ENCODE measurements at regions not wholly inside any gene's neighbourhood (a gene's known extent, or its start where the extent isn't known, plus 50 kb on each side); places are given as distances from the start of the nearest gene placed in this dataset.

- DNase-seq, result no peak
Measured at GRCh38 chr2:171217330-171217729, 56.6 kb upstream of the TLK1 start.

GRCh38 chr2:171216631-171217030, 55.9 kb upstream of the TLK1 start:
- no peak for DNase-seq

DNA sequence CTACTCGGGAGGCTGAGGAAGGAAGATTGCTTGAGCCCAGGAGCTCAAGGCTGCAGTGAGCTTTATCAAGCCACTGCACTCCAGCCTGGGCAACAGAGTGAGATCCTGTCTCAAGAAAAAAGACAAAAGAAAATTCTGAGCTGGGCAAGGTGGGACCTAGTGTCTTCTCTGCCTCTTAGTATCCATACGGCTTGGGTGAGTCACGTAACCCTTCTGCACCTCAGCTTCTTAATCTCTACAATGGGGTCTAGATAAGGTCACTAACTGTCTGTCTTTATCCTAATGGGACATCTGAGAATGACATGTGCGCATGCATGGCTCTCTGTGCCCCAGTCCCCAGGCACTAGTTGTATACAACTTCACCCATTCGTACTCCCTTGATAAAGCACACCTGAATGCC, 53.4 kb upstream of the TLK1 start:
- no peak for DNase-seq

DNA sequence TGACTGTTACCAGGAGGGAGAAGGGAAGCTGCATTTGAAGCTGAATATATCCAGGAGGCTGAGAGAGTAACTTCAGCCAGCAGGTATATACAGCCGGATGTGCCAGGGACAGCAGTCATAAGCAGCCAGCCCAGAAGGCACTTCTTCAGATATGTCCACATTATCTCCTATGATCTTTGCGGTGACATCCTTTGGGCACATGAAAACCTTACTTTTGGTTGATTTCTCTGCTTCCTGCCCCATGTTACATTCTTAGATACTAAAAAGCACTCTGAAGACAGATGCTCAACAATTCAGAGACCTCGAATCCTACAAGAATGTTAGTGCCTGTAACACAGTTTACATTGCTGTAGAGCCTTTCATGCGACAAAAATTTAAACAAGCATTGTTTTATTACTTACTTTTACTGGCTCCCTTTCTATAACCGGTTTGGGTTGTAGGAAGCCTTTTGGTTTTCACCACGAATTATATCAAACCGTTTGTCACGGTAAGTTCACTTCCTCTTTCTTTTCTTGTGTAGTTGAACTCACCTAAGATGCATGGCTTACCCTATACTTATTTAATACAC, 50.3 kb upstream of the TLK1 start:
- peak; percentile 2 for DNase-seq

All from stimulated activated CD4-positive, alpha-beta T cell treated with anti-CD3 and anti-CD28 coated beads, Interleukin-12 subunit alpha, Interleukin-12 subunit beta, amount 100 ng/mL, for 4 hours (primary cell).